HEK293T (cell line): ENCODE measurements at regions not wholly inside any gene's neighbourhood (a gene's known extent, or its start where the extent isn't known, plus 50 kb on each side); places are given as distances from the start of the nearest gene placed in this dataset.

Source experiments
- CTCF ChIA-PET: fragments of 350-600 bp; formaldehyde crosslinking; extraction: SDS; loops from one replicate; lab custom pipeline; 2021; ENCODE audit warnings: antibody characterized with exemption, inconsistent platforms; lab: Yijun Ruan, JAX
- POLR2A ChIA-PET: fragments of 350-600 bp; formaldehyde crosslinking; extraction: SDS; loops from one replicate; lab custom pipeline; 2020; ENCODE audit warnings: antibody characterized with exemption, inconsistent platforms; lab: Yijun Ruan, JAX
- DNase-seq: peaks from one replicate; pipeline ENCODE4 v3.0.0; 2012; ENCODE audit warnings: mixed read lengths; ENCODE audit errors: extremely low spot score
- ARNT ChIP-seq: fragments of 450-650 bp; IDR thresholded peaks from 2 replicates; pipeline ENCODE4 v1.6.1; 2017; ENCODE audit warnings: mild to moderate bottlenecking
- BHLHE40 ChIP-seq: fragments of 450-650 bp; IDR thresholded peaks from 2 replicates; pipeline ENCODE4 v1.6.1; 2016; ENCODE audit warnings: mild to moderate bottlenecking, moderate library complexity, borderline replicate concordance
- CTBP1 ChIP-seq: fragments of 450-650 bp; IDR thresholded peaks from 2 replicates; pipeline ENCODE4 v1.6.1; 2016; ENCODE audit warnings: borderline replicate concordance
- ELF4 ChIP-seq: fragments of 450-650 bp; IDR thresholded peaks from 2 replicates; pipeline ENCODE4 v1.6.1; 2017; ENCODE audit warnings: antibody characterized with exemption
- FOXA1 ChIP-seq: fragments of 450-650 bp; IDR thresholded peaks from 2 replicates; pipeline ENCODE4 v1.6.1; 2016; ENCODE audit warnings: mild to moderate bottlenecking
- FOXK2 ChIP-seq: fragments of 450-650 bp; IDR thresholded peaks from 2 replicates; pipeline ENCODE4 v1.6.1; 2016; ENCODE audit warnings: mild to moderate bottlenecking
- FOXM1 ChIP-seq: fragments of 450-650 bp; IDR thresholded peaks from 2 replicates; pipeline ENCODE4 v1.6.1; 2017; ENCODE audit warnings: mild to moderate bottlenecking, borderline replicate concordance
- HDGF ChIP-seq: fragments of 450-650 bp; IDR thresholded peaks from 2 replicates; pipeline ENCODE4 v1.6.1; 2017; ENCODE audit warnings: antibody characterized with exemption, borderline replicate concordance
- L3MBTL2 ChIP-seq: fragments of 450-650 bp; conservative IDR thresholded peaks from 2 replicates; pipeline ENCODE4 v1.6.1; 2016; ENCODE audit warnings: mild to moderate bottlenecking
- LEF1 ChIP-seq: fragments of 450-650 bp; IDR thresholded peaks from 2 replicates; pipeline ENCODE4 v1.6.1; 2017; ENCODE audit warnings: mild to moderate bottlenecking, borderline replicate concordance
- NFRKB ChIP-seq: fragments of 450-650 bp; IDR thresholded peaks from 2 replicates; pipeline ENCODE4 v1.6.1; 2016; ENCODE audit warnings: mild to moderate bottlenecking, moderate library complexity
- PKNOX1 ChIP-seq: fragments of 450-650 bp; IDR thresholded peaks from 2 replicates; pipeline ENCODE4 v1.6.1; 2016
- SP1 ChIP-seq: fragments of 450-650 bp; IDR thresholded peaks from 2 replicates; pipeline ENCODE4 v1.6.1; 2017
- SUZ12 ChIP-seq: fragments of 450-650 bp; IDR thresholded peaks from 2 replicates; pipeline ENCODE4 v1.6.1; 2016; ENCODE audit warnings: mild to moderate bottlenecking
- TARDBP ChIP-seq: fragments of 450-650 bp; IDR thresholded peaks from 2 replicates; pipeline ENCODE4 v1.6.1; 2016
- ZNF384 ChIP-seq: fragments of 450-650 bp; IDR thresholded peaks from 2 replicates; pipeline ENCODE4 v1.6.1; 2016

- ChIA-PET CTCF (no interaction called here), POLR2A (no interaction called here)
Observed at GRCh38 chr10:36087006-36088005, 445.2 kb upstream of the FZD8 start.

GRCh38 chr10:36075196-36075595 is 433.1 kb upstream of the FZD8 start:
- TF ChIP-seq NFRKB (no peak), ARNT (no peak), LEF1 (no peak), TARDBP (no peak), PKNOX1 (no peak), SUZ12 (no peak), HDGF (no peak), CTBP1 (no peak), FOXA1 (no peak), FOXK2 (no peak), ELF4 (no peak), ZNF384 (no peak), BHLHE40 (no peak)
- no peak for DNase-seq
- ChIA-PET CTCF (no interaction called here), POLR2A (no interaction called here)

More at GRCh38 chr10:36087006-36088005, 445.2 kb upstream of the FZD8 start:
- DNase-seq, result no peak
- TF ChIP-seq NFRKB (no peak), FOXM1 (no peak), FOXK2 (no peak), L3MBTL2 (no peak), ELF4 (no peak), BHLHE40 (no peak), HDGF (no peak), TARDBP (no peak)

- ChIA-PET CTCF (no interaction called here), POLR2A (interaction anchor here (0.5 kb wide), 1 partner anchor 795 kb away, joined by 3 read pairs; no protein-coding TSS in a partner anchor)
- TF ChIP-seq CTBP1 (no peak), NFRKB (no peak), HDGF (no peak), ARNT (no peak), PKNOX1 (no peak), FOXK2 (no peak), TARDBP (no peak), ELF4 (no peak), ZNF384 (no peak), FOXA1 (no peak), FOXM1 (no peak), SUZ12 (no peak), LEF1 (no peak), BHLHE40 (no peak), SP1 (no peak)
- no peak for DNase-seq
Observed at GRCh38 chr10:36073796-36074345, 431.8 kb upstream of the FZD8 start.

- no peak for TF ChIP-seq SP1
- no peak for TF ChIP-seq BHLHE40
- no peak for TF ChIP-seq FOXM1
- no peak for TF ChIP-seq ARNT
- no peak for TF ChIP-seq ELF4
- no peak for TF ChIP-seq HDGF
- TF ChIP-seq TARDBP, result no peak
- ChIA-PET CTCF (no interaction called here), POLR2A (no interaction called here)
Observed at GRCh38 chr10:36068542-36068941, 426.4 kb upstream of the FZD8 start.

GRCh38 chr10:36067748-36068147 is 425.7 kb upstream of the FZD8 start:
- ChIA-PET POLR2A (no interaction called here), CTCF (no interaction called here)
- no peak for DNase-seq
- TF ChIP-seq FOXM1, result no peak
- TF ChIP-seq TARDBP, result no peak
- TF ChIP-seq ARNT, result no peak
- no peak for TF ChIP-seq HDGF
- no peak for TF ChIP-seq SUZ12
- no peak for TF ChIP-seq BHLHE40
- no peak for TF ChIP-seq LEF1
- no peak for TF ChIP-seq CTBP1
- TF ChIP-seq NFRKB, result no peak
- no peak for TF ChIP-seq ZNF384

More at GRCh38 chr10:36068542-36068941, 426.4 kb upstream of the FZD8 start:
- no peak for DNase-seq

- DNase-seq, result no peak
- ChIA-PET CTCF (no interaction called here), POLR2A (no interaction called here)
- no peak for TF ChIP-seq NFRKB
- TF ChIP-seq ZNF384, result no peak
- TF ChIP-seq L3MBTL2, result no peak
- no peak for TF ChIP-seq SUZ12
- no peak for TF ChIP-seq TARDBP
- TF ChIP-seq PKNOX1, result no peak
- TF ChIP-seq BHLHE40, result no peak
- TF ChIP-seq SP1, result no peak
- no peak for TF ChIP-seq ELF4
Observed at GRCh38 chr10:36066850-36067249, 424.8 kb upstream of the FZD8 start.
